ENCODE measurements at regions not wholly inside any gene's neighbourhood (a gene's known extent, or its start where the extent isn't known, plus 50 kb on each side); places are given as distances from the start of the nearest gene placed in this dataset.
A peak's percentile ranks its signal among the peaks of the same experiment; 100 is the strongest.

DNA sequence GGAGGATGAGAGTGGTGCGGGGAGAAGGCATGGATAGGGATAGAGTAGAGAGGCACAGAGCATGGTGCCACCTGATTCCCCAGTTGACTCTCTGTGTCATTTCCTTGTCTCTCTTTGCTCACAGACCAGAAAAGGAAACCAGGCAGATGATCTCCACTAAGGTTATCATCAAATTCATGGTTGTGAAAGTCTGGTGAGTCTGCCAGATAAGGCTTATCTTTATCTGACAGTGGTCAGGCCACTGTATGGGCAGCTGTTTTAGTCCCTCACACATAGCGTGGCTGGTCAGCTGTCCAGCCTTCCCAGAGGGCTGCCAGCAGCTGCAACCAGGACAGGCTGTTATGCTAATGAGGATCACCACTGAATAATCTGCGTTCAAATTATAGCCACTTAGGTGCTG is 99.0 kb downstream of the ADRA2A start:
- Histone ChIP-seq H4K20me1 (ENCODE audit: control insufficient read depth, insufficient read depth, insufficient read length) (no peaks in the 10 kb centered on the region), H3K27ac (ENCODE audit: insufficient read length, low read depth, low read length) (no peak overlapping the region), H4K8ac (replicated peaks; ENCODE audit: insufficient read length, low read depth, low read length) (no peak overlapping the region), H3K9me3 (ENCODE audit: control insufficient read depth, low read depth, low read length) (no peaks in the 10 kb centered on the region), H3K4me1 (ENCODE audit: insufficient read depth, low read length) (no peaks in the 10 kb centered on the region), H3K4ac (ENCODE audit: low read depth, low read length) (no peak overlapping the region), H3K23ac (ENCODE audit: insufficient read length, low read depth, low read length) (no peak overlapping the region), H2AFZ (ENCODE audit: low read length) (no peak overlapping the region), H3K14ac (ENCODE audit: insufficient read depth, low read length) (no peak overlapping the region), H3T11ph (ENCODE audit: low read length) (no peak overlapping the region), H2BK20ac (ENCODE audit: low read depth, low read length, poor library complexity, severe bottlenecking) (no peak overlapping the region), H3K23me2 (ENCODE audit: insufficient read length, low read depth, low read length, poor library complexity, severe bottlenecking) (no peaks in the 10 kb centered on the region), H2BK120ac (ENCODE audit: low read depth, low read length, poor library complexity, severe bottlenecking) (no peak overlapping the region), H3K4me2 (ENCODE audit: insufficient read depth, insufficient read length, low read length) (no peak overlapping the region), H3K79me2 (ENCODE audit: insufficient read depth, low read length) (no peaks in the 10 kb centered on the region), H3K9ac (ENCODE audit: extremely low read depth, insufficient read length, low read length) (no peak overlapping the region), H3K27me3 (ENCODE audit: insufficient read depth, low read length) (no peaks in the 10 kb centered on the region), H4K91ac (ENCODE audit: insufficient read length, low read depth, low read length) (no peak overlapping the region), H3K18ac (ENCODE audit: insufficient read length, low read depth, low read length) (peak overlapping the region; percentile 17), H3K56ac (ENCODE audit: insufficient read length, low read depth, low read length) (no peak overlapping the region), H2BK5ac (ENCODE audit: insufficient read length, low read length) (no peak overlapping the region), H3K79me1 (ENCODE audit: insufficient read depth, low read depth, low read length, poor library complexity, severe bottlenecking) (no peaks in the 10 kb centered on the region), H2BK12ac (ENCODE audit: insufficient read length, low read depth, low read length) (no peak overlapping the region), H2AK5ac (ENCODE audit: insufficient read length, low read length) (no peak overlapping the region), H4K5ac (ENCODE audit: insufficient read length, low read depth, low read length) (no peak overlapping the region), H2BK15ac (ENCODE audit: low read depth, low read length) (no peak overlapping the region)
- no CpG with 5 or more reads among the region's 3 CpGs for WGBS (ENCODE audit: extremely low coverage, insufficient read length, low lambda C conversion rate)
- peaks cover 6 to 8% of the 10 kb centered on the region in 2 experiments; a peak in 3 of 4 replicates for H3K4me1 Mint-ChIP-seq
- H3K27me3 Mint-ChIP-seq (ENCODE audit: low read depth), result no peaks in the 10 kb centered on the region
- no peaks in the 10 kb centered on the region for H3K36me3 Mint-ChIP-seq (ENCODE audit: insufficient read depth in 1 of 3, low read depth in 3 of 3)
- no peak overlapping the region for H3K27ac Mint-ChIP-seq
- DNase-seq, result no peak
- H3K9me3 Mint-ChIP-seq, result no peaks in the 10 kb centered on the region; a peak in 2 of 5 replicates
- no peak overlapping the region for H3K4me3 Mint-ChIP-seq
- TF ChIP-seq, protein P1, sequence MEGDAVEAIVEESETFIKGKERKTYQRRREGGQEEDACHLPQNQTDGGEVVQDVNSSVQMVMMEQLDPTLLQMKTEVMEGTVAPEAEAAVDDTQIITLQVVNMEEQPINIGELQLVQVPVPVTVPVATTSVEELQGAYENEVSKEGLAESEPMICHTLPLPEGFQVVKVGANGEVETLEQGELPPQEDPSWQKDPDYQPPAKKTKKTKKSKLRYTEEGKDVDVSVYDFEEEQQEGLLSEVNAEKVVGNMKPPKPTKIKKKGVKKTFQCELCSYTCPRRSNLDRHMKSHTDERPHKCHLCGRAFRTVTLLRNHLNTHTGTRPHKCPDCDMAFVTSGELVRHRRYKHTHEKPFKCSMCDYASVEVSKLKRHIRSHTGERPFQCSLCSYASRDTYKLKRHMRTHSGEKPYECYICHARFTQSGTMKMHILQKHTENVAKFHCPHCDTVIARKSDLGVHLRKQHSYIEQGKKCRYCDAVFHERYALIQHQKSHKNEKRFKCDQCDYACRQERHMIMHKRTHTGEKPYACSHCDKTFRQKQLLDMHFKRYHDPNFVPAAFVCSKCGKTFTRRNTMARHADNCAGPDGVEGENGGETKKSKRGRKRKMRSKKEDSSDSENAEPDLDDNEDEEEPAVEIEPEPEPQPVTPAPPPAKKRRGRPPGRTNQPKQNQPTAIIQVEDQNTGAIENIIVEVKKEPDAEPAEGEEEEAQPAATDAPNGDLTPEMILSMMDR (conservative IDR thresholded peaks at IDR 0.05), result no peak
